ENCODE measurements at regions not wholly inside any gene's neighbourhood (a gene's known extent, or its start where the extent isn't known, plus 50 kb on each side); places are given as distances from the start of the nearest gene placed in this dataset.

- H2AK5ac ChIP-seq (ENCODE audit: low read length, severe bottlenecking): no peak overlapping the region
- no peaks in the 10 kb centered on the region for H3K9me3 ChIP-seq (ENCODE audit: control insufficient read depth, low read length)
- H2AFZ ChIP-seq (ENCODE audit: low read depth, low read length): no peak overlapping the region
- no peak overlapping the region for H3K4ac ChIP-seq (ENCODE audit: low read depth in 1 of 2, low read length in 2 of 2)
- H2BK120ac ChIP-seq (ENCODE audit: low read depth, low read length): no peak overlapping the region
- no peaks in the 10 kb centered on the region for H3K36me3 ChIP-seq (ENCODE audit: control insufficient read depth in 1 of 2, insufficient read depth in 2 of 2, low read depth in 1 of 2, low read length in 2 of 2)
- H4K91ac ChIP-seq (ENCODE audit: low read length): no peak overlapping the region
- H2BK15ac ChIP-seq (ENCODE audit: low read depth, poor library complexity, severe bottlenecking): no peak overlapping the region
- H3K4me1 ChIP-seq (ENCODE audit: control insufficient read depth, insufficient read depth, low read depth, low read length): peaks cover 13% of the 10 kb centered on the region
- H3K18ac ChIP-seq (ENCODE audit: low read depth in 1 of 2, low read length in 2 of 2): no peak overlapping the region
- no peak overlapping the region for H4K8ac ChIP-seq (ENCODE audit: low read length)
- no peak overlapping the region for H3K9ac ChIP-seq (ENCODE audit: low read length)
- no peak overlapping the region for H2BK5ac ChIP-seq (ENCODE audit: low read depth, low read length, poor library complexity, severe bottlenecking)
- WGBS: 91% methylated on average over 3 of the region's 3 CpGs
- H3K27me3 ChIP-seq (ENCODE audit: control insufficient read depth in 1 of 2, insufficient read depth in 1 of 2, low read length in 2 of 2): peaks cover 9 to 14% of the 10 kb centered on the region in 2 experiments
- H3K79me1 ChIP-seq (replicated peaks; ENCODE audit: low read length, poor library complexity, severe bottlenecking): no peaks in the 10 kb centered on the region
- no peak for DNase-seq
- H3K23ac ChIP-seq (ENCODE audit: low read length in 2 of 2): no peak overlapping the region
- no peak overlapping the region for H3K4me2 ChIP-seq (ENCODE audit: low read length, poor library complexity, severe bottlenecking)
- H3K27ac ChIP-seq (ENCODE audit: low read length, poor library complexity, severe bottlenecking): peak overlapping the region; percentile 1
- no peak overlapping the region for H3K4me3 ChIP-seq (ENCODE audit: insufficient read depth in 1 of 2, low read depth in 1 of 2, low read length in 2 of 2)
- no peak overlapping the region for H2BK12ac ChIP-seq (ENCODE audit: low read length in 2 of 2)
- no peak overlapping the region for H3K14ac ChIP-seq (ENCODE audit: low read length in 2 of 2)
These were observed 117.0 kb upstream of the RET start for GRCh38 chr10:42959833-42960232.

- H3K4ac ChIP-seq (ENCODE audit: low read depth in 1 of 2, low read length in 2 of 2): no peak overlapping the region
- DNase-seq: peak; percentile 9
- H3K9ac ChIP-seq (ENCODE audit: low read length): no peak overlapping the region
- peaks cover 13% of the 10 kb centered on the region for H3K4me1 ChIP-seq (ENCODE audit: control insufficient read depth, insufficient read depth, low read depth, low read length)
- H2BK12ac ChIP-seq (ENCODE audit: low read length in 2 of 2): no peak overlapping the region
- no peak overlapping the region for H3K23ac ChIP-seq (ENCODE audit: low read length in 2 of 2)
- H4K8ac ChIP-seq (ENCODE audit: low read length): no peak overlapping the region
- WGBS: 58% methylated on average over 7 of the region's 7 CpGs
- no peaks in the 10 kb centered on the region for H3K79me1 ChIP-seq (replicated peaks; ENCODE audit: low read length, poor library complexity, severe bottlenecking)
- no peak overlapping the region for H3K4me3 ChIP-seq (ENCODE audit: insufficient read depth in 1 of 2, low read depth in 1 of 2, low read length in 2 of 2)
- no peaks in the 10 kb centered on the region for H3K36me3 ChIP-seq (ENCODE audit: control insufficient read depth in 1 of 2, insufficient read depth in 2 of 2, low read depth in 1 of 2, low read length in 2 of 2)
- H2BK120ac ChIP-seq (ENCODE audit: low read depth, low read length): no peak overlapping the region
- no peak overlapping the region for H3K14ac ChIP-seq (ENCODE audit: low read length in 2 of 2)
- peak overlapping the region; percentile 64 for H3K27ac ChIP-seq (ENCODE audit: low read length, poor library complexity, severe bottlenecking)
- no peak overlapping the region for H4K91ac ChIP-seq (ENCODE audit: low read length)
- H2BK15ac ChIP-seq (ENCODE audit: low read depth, poor library complexity, severe bottlenecking): no peak overlapping the region
- H3K4me2 ChIP-seq (ENCODE audit: low read length, poor library complexity, severe bottlenecking): no peak overlapping the region
- no peak overlapping the region for H2AFZ ChIP-seq (ENCODE audit: low read depth, low read length)
- no peak overlapping the region for H2BK5ac ChIP-seq (ENCODE audit: low read depth, low read length, poor library complexity, severe bottlenecking)
- H3K9me3 ChIP-seq (ENCODE audit: control insufficient read depth, low read length): no peaks in the 10 kb centered on the region
- H2AK5ac ChIP-seq (ENCODE audit: low read length, severe bottlenecking): no peak overlapping the region
- peaks cover 6 to 18% of the 10 kb centered on the region in 2 experiments for H3K27me3 ChIP-seq (ENCODE audit: control insufficient read depth in 1 of 2, insufficient read depth in 1 of 2, low read length in 2 of 2)
- no peak overlapping the region for H3K18ac ChIP-seq (ENCODE audit: low read depth in 1 of 2, low read length in 2 of 2)
These were observed 116.3 kb upstream of the RET start for GRCh38 chr10:42960491-42960990.

DNA sequence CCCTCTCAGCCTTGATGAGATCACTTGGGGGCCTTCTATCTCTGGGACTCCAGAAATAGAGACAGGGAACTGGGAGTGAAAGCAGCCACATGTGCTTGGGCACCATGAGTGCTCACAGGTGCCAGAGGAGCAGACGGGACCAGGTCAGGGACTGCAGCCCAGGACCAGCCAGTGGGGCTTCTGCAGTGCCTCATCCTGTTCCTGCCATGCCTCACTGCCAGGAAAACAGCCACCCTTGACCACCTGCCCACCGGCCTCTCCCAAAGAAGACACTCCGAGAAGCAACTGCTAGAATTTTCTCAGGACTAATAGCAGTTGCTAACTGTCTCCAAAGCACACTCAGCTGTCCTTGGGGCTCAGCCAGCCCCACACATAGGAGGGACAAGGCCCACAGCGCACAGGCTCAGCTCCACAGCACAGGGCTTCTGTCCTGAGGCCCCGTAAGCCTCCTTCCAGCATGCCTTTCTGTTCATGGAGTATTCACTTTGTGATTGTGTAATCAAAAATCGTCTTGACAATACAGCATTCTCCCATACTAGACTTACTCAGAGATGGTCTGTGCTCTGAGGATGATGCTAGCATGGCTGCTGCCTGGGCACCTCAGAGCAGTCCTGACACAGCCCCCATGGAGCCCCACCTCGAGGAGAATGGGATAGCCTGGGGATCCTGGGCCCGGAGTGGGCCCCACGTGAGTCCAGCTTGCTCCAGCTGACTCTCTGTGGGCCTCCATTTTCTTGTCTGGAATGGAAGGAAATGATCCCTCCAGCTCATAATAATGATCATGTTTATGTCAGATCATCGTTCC, 115.7 kb upstream of the RET start:
- H2BK120ac ChIP-seq (ENCODE audit: low read depth, low read length): no peak overlapping the region
- peak overlapping the region; percentile 29 for H3K27ac ChIP-seq (ENCODE audit: low read length, poor library complexity, severe bottlenecking)
- H3K36me3 ChIP-seq (ENCODE audit: control insufficient read depth in 1 of 2, insufficient read depth in 2 of 2, low read depth in 1 of 2, low read length in 2 of 2): no peaks in the 10 kb centered on the region
- H4K8ac ChIP-seq (ENCODE audit: low read length): no peak overlapping the region
- H2BK15ac ChIP-seq (ENCODE audit: low read depth, poor library complexity, severe bottlenecking): no peak overlapping the region
- no peak for DNase-seq
- no peak overlapping the region for H3K4ac ChIP-seq (ENCODE audit: low read depth in 1 of 2, low read length in 2 of 2)
- no peak overlapping the region for H2AFZ ChIP-seq (ENCODE audit: low read depth, low read length)
- no peak overlapping the region for H3K14ac ChIP-seq (ENCODE audit: low read length in 2 of 2)
- H3K4me2 ChIP-seq (ENCODE audit: low read length, poor library complexity, severe bottlenecking): no peak overlapping the region
- H3K9me3 ChIP-seq (ENCODE audit: control insufficient read depth, low read length): no peaks in the 10 kb centered on the region
- peak overlapping the region; percentile 88 for H2AK5ac ChIP-seq (ENCODE audit: low read length, severe bottlenecking)
- H3K4me3 ChIP-seq (ENCODE audit: insufficient read depth in 1 of 2, low read depth in 1 of 2, low read length in 2 of 2): no peak overlapping the region
- no peak overlapping the region for H3K9ac ChIP-seq (ENCODE audit: low read length)
- H2BK12ac ChIP-seq (ENCODE audit: low read length in 2 of 2): no peak overlapping the region
- H3K27me3 ChIP-seq (ENCODE audit: control insufficient read depth in 1 of 2, insufficient read depth in 1 of 2, low read length in 2 of 2): peaks cover 3 to 18% of the 10 kb centered on the region in 2 experiments
- H3K18ac ChIP-seq (ENCODE audit: low read depth in 1 of 2, low read length in 2 of 2): no peak overlapping the region
- peaks cover 13% of the 10 kb centered on the region for H3K4me1 ChIP-seq (ENCODE audit: control insufficient read depth, insufficient read depth, low read depth, low read length)
- H3K23ac ChIP-seq (ENCODE audit: low read length in 2 of 2): no peak overlapping the region
- 92% methylated on average over 7 of the region's 10 CpGs for WGBS
- H4K91ac ChIP-seq (ENCODE audit: low read length): no peak overlapping the region
- H3K79me1 ChIP-seq (replicated peaks; ENCODE audit: low read length, poor library complexity, severe bottlenecking): no peaks in the 10 kb centered on the region
- H2BK5ac ChIP-seq (ENCODE audit: low read depth, low read length, poor library complexity, severe bottlenecking): no peak overlapping the region

DNA sequence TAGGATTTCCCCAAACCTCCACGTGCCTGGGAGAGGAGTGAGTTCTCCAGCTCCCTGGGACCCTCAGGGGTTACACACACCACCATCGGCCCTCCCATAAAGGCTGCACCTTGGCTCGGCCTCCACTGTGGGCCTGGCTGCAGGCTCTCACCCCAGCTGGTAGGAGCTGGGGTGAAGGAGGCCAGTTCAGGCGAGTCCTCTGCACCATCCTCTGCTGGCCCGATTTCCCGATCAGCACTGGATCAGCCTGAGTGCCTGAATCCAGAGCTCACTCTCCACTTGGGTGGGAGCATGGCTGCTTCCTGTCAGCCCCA, 115.1 kb upstream of the RET start:
- no peak overlapping the region for H3K9ac ChIP-seq (ENCODE audit: low read length)
- peaks cover 13% of the 10 kb centered on the region for H3K4me1 ChIP-seq (ENCODE audit: control insufficient read depth, insufficient read depth, low read depth, low read length)
- H3K4me3 ChIP-seq (ENCODE audit: insufficient read depth in 1 of 2, low read depth in 1 of 2, low read length in 2 of 2): no peak overlapping the region
- H2BK12ac ChIP-seq (ENCODE audit: low read length in 2 of 2): no peak overlapping the region
- peaks cover 0 to 18% of the 10 kb centered on the region in 2 experiments for H3K27me3 ChIP-seq (ENCODE audit: control insufficient read depth in 1 of 2, insufficient read depth in 1 of 2, low read length in 2 of 2)
- H2AK5ac ChIP-seq (ENCODE audit: low read length, severe bottlenecking): no peak overlapping the region
- no peak overlapping the region for H4K91ac ChIP-seq (ENCODE audit: low read length)
- DNase-seq: no peak
- H2AFZ ChIP-seq (ENCODE audit: low read depth, low read length): no peak overlapping the region
- H3K14ac ChIP-seq (ENCODE audit: low read length in 2 of 2): no peak overlapping the region
- H2BK5ac ChIP-seq (ENCODE audit: low read depth, low read length, poor library complexity, severe bottlenecking): no peak overlapping the region
- WGBS: 81% methylated on average over 6 of the region's 6 CpGs
- no peak overlapping the region for H3K4me2 ChIP-seq (ENCODE audit: low read length, poor library complexity, severe bottlenecking)
- no peak overlapping the region for H3K4ac ChIP-seq (ENCODE audit: low read depth in 1 of 2, low read length in 2 of 2)
- no peak overlapping the region for H3K23ac ChIP-seq (ENCODE audit: low read length in 2 of 2)
- no peak overlapping the region for H3K27ac ChIP-seq (ENCODE audit: low read length, poor library complexity, severe bottlenecking)
- no peak overlapping the region for H2BK15ac ChIP-seq (ENCODE audit: low read depth, poor library complexity, severe bottlenecking)
- no peaks in the 10 kb centered on the region for H3K9me3 ChIP-seq (ENCODE audit: control insufficient read depth, low read length)
- H3K79me1 ChIP-seq (replicated peaks; ENCODE audit: low read length, poor library complexity, severe bottlenecking): no peaks in the 10 kb centered on the region
- H4K8ac ChIP-seq (ENCODE audit: low read length): no peak overlapping the region
- no peak overlapping the region for H2BK120ac ChIP-seq (ENCODE audit: low read depth, low read length)
- no peak overlapping the region for H3K18ac ChIP-seq (ENCODE audit: low read depth in 1 of 2, low read length in 2 of 2)
- H3K36me3 ChIP-seq (ENCODE audit: control insufficient read depth in 1 of 2, insufficient read depth in 2 of 2, low read depth in 1 of 2, low read length in 2 of 2): no peaks in the 10 kb centered on the region

Data from mesenchymal stem cell (in vitro differentiated cells and primary cell).